ENCODE measurements at regions not wholly inside any gene's neighbourhood (a gene's known extent, or its start where the extent isn't known, plus 50 kb on each side); places are given as distances from the start of the nearest gene placed in this dataset.
A peak's percentile ranks its signal among the peaks of the same experiment; 100 is the strongest.

DNA sequence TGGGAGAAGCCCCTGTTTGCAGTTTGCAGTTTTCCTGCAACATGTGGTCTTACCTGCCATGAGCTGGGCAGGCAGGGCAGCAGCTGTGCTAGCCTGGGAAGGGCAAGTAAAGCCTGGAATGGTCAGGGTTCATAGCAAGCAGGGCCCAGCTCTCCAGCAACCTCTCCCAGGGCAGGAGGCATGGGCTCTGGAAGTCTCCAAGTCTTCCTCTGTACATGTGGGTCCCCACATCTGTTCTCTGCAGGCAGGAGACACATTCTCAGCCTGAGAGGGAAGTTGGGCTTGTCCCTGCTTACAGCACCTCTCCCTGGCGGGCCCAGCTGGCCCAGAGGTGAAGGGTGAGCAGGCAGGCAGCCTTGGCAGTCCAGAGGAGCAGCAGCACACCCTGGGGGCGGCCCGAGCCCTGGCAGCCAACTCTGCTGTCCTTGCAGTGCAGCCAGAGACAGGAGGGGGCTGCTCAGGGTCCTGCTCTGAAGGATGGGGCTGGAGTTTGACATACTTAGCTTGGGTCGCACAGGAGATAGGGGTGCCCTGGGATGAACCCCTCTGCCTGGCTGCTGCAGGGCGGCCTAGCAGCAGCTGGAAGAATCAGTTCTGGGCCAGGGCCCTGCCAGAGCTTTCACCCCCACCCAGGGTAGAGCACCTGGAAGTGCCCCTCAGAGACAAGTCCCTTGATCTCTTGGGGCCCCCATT is 176.0 kb downstream of the MRPL14 start (continued):
- TF ChIP-seq, protein P1, sequence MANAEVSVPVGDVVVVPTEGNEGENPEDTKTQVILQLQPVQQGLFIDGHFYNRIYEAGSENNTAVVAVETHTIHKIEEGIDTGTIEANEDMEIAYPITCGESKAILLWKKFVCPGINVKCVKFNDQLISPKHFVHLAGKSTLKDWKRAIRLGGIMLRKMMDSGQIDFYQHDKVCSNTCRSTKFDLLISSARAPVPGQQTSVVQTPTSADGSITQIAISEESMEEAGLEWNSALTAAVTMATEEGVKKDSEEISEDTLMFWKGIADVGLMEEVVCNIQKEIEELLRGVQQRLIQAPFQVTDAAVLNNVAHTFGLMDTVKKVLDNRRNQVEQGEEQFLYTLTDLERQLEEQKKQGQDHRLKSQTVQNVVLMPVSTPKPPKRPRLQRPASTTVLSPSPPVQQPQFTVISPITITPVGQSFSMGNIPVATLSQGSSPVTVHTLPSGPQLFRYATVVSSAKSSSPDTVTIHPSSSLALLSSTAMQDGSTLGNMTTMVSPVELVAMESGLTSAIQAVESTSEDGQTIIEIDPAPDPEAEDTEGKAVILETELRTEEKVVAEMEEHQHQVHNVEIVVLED (CRISPR knock-in tag; IDR thresholded peaks at IDR 0.05) = no peak; the same call in 1 of the 2 replicates
- no peak for TF ChIP-seq CCNT2 (IDR thresholded peaks at IDR 0.05; ENCODE audit: borderline replicate concordance, extremely low read depth, insufficient read length, low read depth, low read length)
- TF ChIP-seq LARP7 (IDR thresholded peaks at IDR 0.05) = no peak
- TF ChIP-seq, protein P2, sequence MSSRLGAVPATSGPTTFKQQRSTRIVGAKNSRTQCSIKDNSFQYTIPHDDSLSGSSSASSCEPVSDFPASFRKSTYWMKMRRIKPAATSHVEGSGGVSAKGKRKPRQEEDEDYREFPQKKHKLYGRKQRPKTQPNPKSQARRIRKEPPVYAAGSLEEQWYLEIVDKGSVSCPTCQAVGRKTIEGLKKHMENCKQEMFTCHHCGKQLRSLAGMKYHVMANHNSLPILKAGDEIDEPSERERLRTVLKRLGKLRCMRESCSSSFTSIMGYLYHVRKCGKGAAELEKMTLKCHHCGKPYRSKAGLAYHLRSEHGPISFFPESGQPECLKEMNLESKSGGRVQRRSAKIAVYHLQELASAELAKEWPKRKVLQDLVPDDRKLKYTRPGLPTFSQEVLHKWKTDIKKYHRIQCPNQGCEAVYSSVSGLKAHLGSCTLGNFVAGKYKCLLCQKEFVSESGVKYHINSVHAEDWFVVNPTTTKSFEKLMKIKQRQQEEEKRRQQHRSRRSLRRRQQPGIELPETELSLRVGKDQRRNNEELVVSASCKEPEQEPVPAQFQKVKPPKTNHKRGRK (tag; IDR thresholded peaks at IDR 0.05) = no peak
- TF ChIP-seq, protein P3, sequence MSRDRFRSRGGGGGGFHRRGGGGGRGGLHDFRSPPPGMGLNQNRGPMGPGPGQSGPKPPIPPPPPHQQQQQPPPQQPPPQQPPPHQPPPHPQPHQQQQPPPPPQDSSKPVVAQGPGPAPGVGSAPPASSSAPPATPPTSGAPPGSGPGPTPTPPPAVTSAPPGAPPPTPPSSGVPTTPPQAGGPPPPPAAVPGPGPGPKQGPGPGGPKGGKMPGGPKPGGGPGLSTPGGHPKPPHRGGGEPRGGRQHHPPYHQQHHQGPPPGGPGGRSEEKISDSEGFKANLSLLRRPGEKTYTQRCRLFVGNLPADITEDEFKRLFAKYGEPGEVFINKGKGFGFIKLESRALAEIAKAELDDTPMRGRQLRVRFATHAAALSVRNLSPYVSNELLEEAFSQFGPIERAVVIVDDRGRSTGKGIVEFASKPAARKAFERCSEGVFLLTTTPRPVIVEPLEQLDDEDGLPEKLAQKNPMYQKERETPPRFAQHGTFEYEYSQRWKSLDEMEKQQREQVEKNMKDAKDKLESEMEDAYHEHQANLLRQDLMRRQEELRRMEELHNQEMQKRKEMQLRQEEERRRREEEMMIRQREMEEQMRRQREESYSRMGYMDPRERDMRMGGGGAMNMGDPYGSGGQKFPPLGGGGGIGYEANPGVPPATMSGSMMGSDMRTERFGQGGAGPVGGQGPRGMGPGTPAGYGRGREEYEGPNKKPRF (IDR thresholded peaks at IDR 0.05; ENCODE audit: low read depth, low read length) = no peak
- TF ChIP-seq RBM39 (optimal IDR thresholded peaks at IDR 0.05; ENCODE audit: low read depth, low read length) = no peak
- TF ChIP-seq CHD4 (IDR thresholded peaks at IDR 0.05; ENCODE audit: insufficient read depth, insufficient replicate concordance, low read depth, low read length, poor library complexity, severe bottlenecking) = peak; percentile 25
- TF ChIP-seq, protein P4, sequence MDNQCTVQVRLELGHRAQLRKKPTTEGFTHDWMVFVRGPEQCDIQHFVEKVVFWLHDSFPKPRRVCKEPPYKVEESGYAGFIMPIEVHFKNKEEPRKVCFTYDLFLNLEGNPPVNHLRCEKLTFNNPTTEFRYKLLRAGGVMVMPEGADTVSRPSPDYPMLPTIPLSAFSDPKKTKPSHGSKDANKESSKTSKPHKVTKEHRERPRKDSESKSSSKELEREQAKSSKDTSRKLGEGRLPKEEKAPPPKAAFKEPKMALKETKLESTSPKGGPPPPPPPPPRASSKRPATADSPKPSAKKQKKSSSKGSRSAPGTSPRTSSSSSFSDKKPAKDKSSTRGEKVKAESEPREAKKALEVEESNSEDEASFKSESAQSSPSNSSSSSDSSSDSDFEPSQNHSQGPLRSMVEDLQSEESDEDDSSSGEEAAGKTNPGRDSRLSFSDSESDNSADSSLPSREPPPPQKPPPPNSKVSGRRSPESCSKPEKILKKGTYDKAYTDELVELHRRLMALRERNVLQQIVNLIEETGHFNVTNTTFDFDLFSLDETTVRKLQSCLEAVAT (IDR thresholded peaks at IDR 0.05) = 0 out of 4 replicates have a peak, but pooled peaks of 1 of the 2 experiments have one; percentile 48
- TF ChIP-seq, protein P5, sequence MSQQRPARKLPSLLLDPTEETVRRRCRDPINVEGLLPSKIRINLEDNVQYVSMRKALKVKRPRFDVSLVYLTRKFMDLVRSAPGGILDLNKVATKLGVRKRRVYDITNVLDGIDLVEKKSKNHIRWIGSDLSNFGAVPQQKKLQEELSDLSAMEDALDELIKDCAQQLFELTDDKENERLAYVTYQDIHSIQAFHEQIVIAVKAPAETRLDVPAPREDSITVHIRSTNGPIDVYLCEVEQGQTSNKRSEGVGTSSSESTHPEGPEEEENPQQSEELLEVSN (IDR thresholded peaks at IDR 0.05; ENCODE audit: borderline replicate concordance in 1 of 2, extremely low read depth in 1 of 2, insufficient read depth in 1 of 2, insufficient read length in 1 of 2, low read depth in 1 of 2, low read length in 1 of 2, poor library complexity in 1 of 2, severe bottlenecking in 1 of 2) = peak in 1 of 2 experiments; percentile 11
- 0 out of 2 replicates have a peak, but pooled peaks have one; percentile 15 for TF ChIP-seq ZNF583 (CRISPR knock-in tag; IDR thresholded peaks at IDR 0.05)
- TF ChIP-seq, protein P6, sequence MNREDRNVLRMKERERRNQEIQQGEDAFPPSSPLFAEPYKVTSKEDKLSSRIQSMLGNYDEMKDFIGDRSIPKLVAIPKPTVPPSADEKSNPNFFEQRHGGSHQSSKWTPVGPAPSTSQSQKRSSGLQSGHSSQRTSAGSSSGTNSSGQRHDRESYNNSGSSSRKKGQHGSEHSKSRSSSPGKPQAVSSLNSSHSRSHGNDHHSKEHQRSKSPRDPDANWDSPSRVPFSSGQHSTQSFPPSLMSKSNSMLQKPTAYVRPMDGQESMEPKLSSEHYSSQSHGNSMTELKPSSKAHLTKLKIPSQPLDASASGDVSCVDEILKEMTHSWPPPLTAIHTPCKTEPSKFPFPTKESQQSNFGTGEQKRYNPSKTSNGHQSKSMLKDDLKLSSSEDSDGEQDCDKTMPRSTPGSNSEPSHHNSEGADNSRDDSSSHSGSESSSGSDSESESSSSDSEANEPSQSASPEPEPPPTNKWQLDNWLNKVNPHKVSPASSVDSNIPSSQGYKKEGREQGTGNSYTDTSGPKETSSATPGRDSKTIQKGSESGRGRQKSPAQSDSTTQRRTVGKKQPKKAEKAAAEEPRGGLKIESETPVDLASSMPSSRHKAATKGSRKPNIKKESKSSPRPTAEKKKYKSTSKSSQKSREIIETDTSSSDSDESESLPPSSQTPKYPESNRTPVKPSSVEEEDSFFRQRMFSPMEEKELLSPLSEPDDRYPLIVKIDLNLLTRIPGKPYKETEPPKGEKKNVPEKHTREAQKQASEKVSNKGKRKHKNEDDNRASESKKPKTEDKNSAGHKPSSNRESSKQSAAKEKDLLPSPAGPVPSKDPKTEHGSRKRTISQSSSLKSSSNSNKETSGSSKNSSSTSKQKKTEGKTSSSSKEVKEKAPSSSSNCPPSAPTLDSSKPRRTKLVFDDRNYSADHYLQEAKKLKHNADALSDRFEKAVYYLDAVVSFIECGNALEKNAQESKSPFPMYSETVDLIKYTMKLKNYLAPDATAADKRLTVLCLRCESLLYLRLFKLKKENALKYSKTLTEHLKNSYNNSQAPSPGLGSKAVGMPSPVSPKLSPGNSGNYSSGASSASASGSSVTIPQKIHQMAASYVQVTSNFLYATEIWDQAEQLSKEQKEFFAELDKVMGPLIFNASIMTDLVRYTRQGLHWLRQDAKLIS (CRISPR knock-in tag; IDR thresholded peaks at IDR 0.05) = no peak

All from K562 (cell line).